Smooth muscle cell (in vitro differentiated cells): ENCODE measurements at regions not wholly inside any gene's neighbourhood (a gene's known extent, or its start where the extent isn't known, plus 50 kb on each side); places are given as distances from the start of the nearest gene placed in this dataset.

Experiments
- DNase-seq: peaks from one replicate; lab custom pipeline; 2025; ENCODE audit not compliant: unreplicated experiment; lab: John Stamatoyannopoulos, UW
- H2AFZ ChIP-seq: fragments of 200-600 bp; sonication (generic); 2 replicates; pipeline ENCODE4 v1.6.0; 2016; ENCODE audit warnings: antibody characterized with exemption, low read depth, mild to moderate bottlenecking
- H3F3A ChIP-seq: fragments of 200-600 bp; sonication (generic); 2 replicates; pipeline ENCODE4 v1.6.0; 2017; ENCODE audit warnings: antibody characterized with exemption, low read depth
- H3K27ac ChIP-seq: fragments of 200-600 bp; sonication (generic); 2 replicates; pipeline ENCODE4 v1.5.1; 2016; ENCODE audit warnings: low read depth, mild to moderate bottlenecking
- H3K27me3 ChIP-seq: fragments of 200-600 bp; sonication (generic); 2 replicates; pipeline ENCODE4 v1.6.1; 2016; ENCODE audit warnings: low read depth, mild to moderate bottlenecking
- H3K36me3 ChIP-seq: fragments of 200-600 bp; sonication (generic); 2 replicates; pipeline ENCODE4 v1.5.1; 2016; ENCODE audit warnings: low read depth
- H3K4me1 ChIP-seq: fragments of 200-600 bp; sonication (generic); 2 replicates; pipeline ENCODE4 v1.5.1; 2016; ENCODE audit warnings: low read depth
- H3K4me2 ChIP-seq: fragments of 200-600 bp; sonication (generic); 2 replicates; pipeline ENCODE4 v1.6.0; 2016; ENCODE audit warnings: mild to moderate bottlenecking
- H3K4me3 ChIP-seq: fragments of 200-600 bp; sonication (generic); 2 replicates; pipeline ENCODE4 v1.5.1; 2016; ENCODE audit warnings: mild to moderate bottlenecking
- H3K79me2 ChIP-seq: fragments of 200-600 bp; sonication (generic); 2 replicates; pipeline ENCODE4 v1.6.0; 2016; ENCODE audit warnings: low read depth, mild to moderate bottlenecking
- H3K9ac ChIP-seq: fragments of 200-600 bp; sonication (generic); 2 replicates; pipeline ENCODE4 v1.6.0; 2016; ENCODE audit warnings: low read depth
- H3K9me3 ChIP-seq: fragments of 200-600 bp; sonication (generic); replicated peaks from 2 replicates; pipeline ENCODE4 v1.5.1; 2016; ENCODE audit warnings: low read depth
- H4K20me1 ChIP-seq: fragments of 200-600 bp; sonication (generic); 2 replicates; pipeline ENCODE4 v1.6.0; 2016; ENCODE audit warnings: low read depth
- CTCF ChIP-seq: fragments of 200-600 bp; sonication (generic); IDR thresholded peaks from 2 replicates; pipeline ENCODE4 v1.5.1; 2017; ENCODE audit warnings: borderline replicate concordance, mild to moderate bottlenecking, antibody characterized with exemption; ENCODE audit not compliant: insufficient read depth, poor library complexity, severe bottlenecking
- WGBS: methylation state at CpG from one replicate; pipeline ENCODE4 v1.1.7; 2016; ENCODE audit warnings: low lambda C conversion rate; 5-methylcytosine and 5-hydroxymethylcytosine counted together

GRCh38 chr10:130780763-130781162 lies 530.8 kb downstream of the TCERG1L start:
- 75% methylated on average over 9 of the region's 9 CpGs for WGBS
- no peaks in the 10 kb centered on the region for H3K9me3 ChIP-seq
- no peak overlapping the region for H2AFZ ChIP-seq

GRCh38 chr10:130781206-130781605 lies 530.3 kb downstream of the TCERG1L start:
- H3K36me3 ChIP-seq = no peaks in the 10 kb centered on the region
- H3K9me3 ChIP-seq = no peaks in the 10 kb centered on the region
- H3K4me3 ChIP-seq = no peak overlapping the region

More at GRCh38 chr10:130780763-130781162, 530.8 kb downstream of the TCERG1L start:
- no peaks in the 10 kb centered on the region for H4K20me1 ChIP-seq
- no peaks in the 10 kb centered on the region for H3F3A ChIP-seq
- H3K9ac ChIP-seq = no peak overlapping the region
- no peak overlapping the region for H3K4me2 ChIP-seq
- no peak overlapping the region for H3K27ac ChIP-seq
- TF ChIP-seq CTCF = no peak
- no peaks in the 10 kb centered on the region for H3K27me3 ChIP-seq
- no peak overlapping the region for H3K4me3 ChIP-seq
- no peaks in the 10 kb centered on the region for H3K79me2 ChIP-seq
- no peaks in the 10 kb centered on the region for H3K36me3 ChIP-seq
- no peaks in the 10 kb centered on the region for H3K4me1 ChIP-seq
- DNase-seq = no peak

GRCh38 chr10:130781623-130782022 lies 529.9 kb downstream of the TCERG1L start:
- Histone ChIP-seq H3K27ac (no peak overlapping the region), H3F3A (no peaks in the 10 kb centered on the region), H3K9ac (no peak overlapping the region), H3K4me3 (no peak overlapping the region), H2AFZ (no peak overlapping the region), H3K4me1 (no peaks in the 10 kb centered on the region), H3K27me3 (no peaks in the 10 kb centered on the region), H3K79me2 (no peaks in the 10 kb centered on the region), H4K20me1 (no peaks in the 10 kb centered on the region), H3K36me3 (no peaks in the 10 kb centered on the region), H3K4me2 (no peak overlapping the region), H3K9me3 (no peaks in the 10 kb centered on the region)
- no peak for TF ChIP-seq CTCF
- 92% methylated on average over 7 of the region's 7 CpGs for WGBS
- DNase-seq = no peak

More at GRCh38 chr10:130781206-130781605, 530.3 kb downstream of the TCERG1L start:
- H3K4me2 ChIP-seq = no peak overlapping the region
- no peaks in the 10 kb centered on the region for H3K79me2 ChIP-seq
- 89% methylated on average over 8 of the region's 8 CpGs for WGBS
- H3K27ac ChIP-seq = no peak overlapping the region
- no peak overlapping the region for H2AFZ ChIP-seq
- no peaks in the 10 kb centered on the region for H3K4me1 ChIP-seq
- no peaks in the 10 kb centered on the region for H3F3A ChIP-seq
- H3K27me3 ChIP-seq = no peaks in the 10 kb centered on the region
- no peaks in the 10 kb centered on the region for H4K20me1 ChIP-seq
- TF ChIP-seq CTCF = no peak
- DNase-seq = no peak
- no peak overlapping the region for H3K9ac ChIP-seq

GRCh38 chr10:130782467-130782866 lies 529.1 kb downstream of the TCERG1L start:
- no peaks in the 10 kb centered on the region for H3K9me3 ChIP-seq

More at GRCh38 chr10:130782467-130782866, 529.1 kb downstream of the TCERG1L start:
- no peak overlapping the region for H2AFZ ChIP-seq
- no peaks in the 10 kb centered on the region for H3K79me2 ChIP-seq
- no peak overlapping the region for H3K9ac ChIP-seq
- no peaks in the 10 kb centered on the region for H3K4me1 ChIP-seq
- no peak overlapping the region for H3K4me3 ChIP-seq
- no peaks in the 10 kb centered on the region for H3K36me3 ChIP-seq
- no peak for DNase-seq
- no peaks in the 10 kb centered on the region for H3F3A ChIP-seq
- H4K20me1 ChIP-seq = no peaks in the 10 kb centered on the region
- 83% methylated on average over 8 of the region's 11 CpGs for WGBS
- H3K27ac ChIP-seq = no peak overlapping the region
- no peak for TF ChIP-seq CTCF
- no peak overlapping the region for H3K4me2 ChIP-seq
- no peaks in the 10 kb centered on the region for H3K27me3 ChIP-seq
